ENCODE measurements at regions not wholly inside any gene's neighbourhood (a gene's known extent, or its start where the extent isn't known, plus 50 kb on each side); places are given as distances from the start of the nearest gene placed in this dataset.

GRCh38 chr6:135567375-135568083, 70.0 kb upstream of the AHI1 start:
- no peak for DNase-seq (ENCODE audit: low spot score)
- H3K27me3 ChIP-seq (ENCODE audit: control insufficient read depth in 3 of 3, insufficient read depth in 3 of 3, low read depth in 1 of 3, low read length in 3 of 3): no peaks in the 10 kb centered on the region
- no peaks in the 10 kb centered on the region for H3K4me1 ChIP-seq (ENCODE audit: control insufficient read depth in 2 of 2, insufficient read depth in 1 of 2, low read depth in 1 of 2, low read length in 2 of 2)
- H3K79me1 ChIP-seq (ENCODE audit: low read depth, low read length): no peaks in the 10 kb centered on the region
- no peak overlapping the region for H3K4me3 ChIP-seq (ENCODE audit: low read length in 2 of 2)
- H2AK5ac ChIP-seq (ENCODE audit: low read depth, low read length): no peak overlapping the region
- no peak overlapping the region for H2BK12ac ChIP-seq (ENCODE audit: low read length)
- H3K27ac ChIP-seq (replicated peaks; ENCODE audit: low read length): no peak overlapping the region
- no peak overlapping the region for H3K18ac ChIP-seq (ENCODE audit: low read length)
- H2BK5ac ChIP-seq (ENCODE audit: low read length): no peak overlapping the region
- H2AFZ ChIP-seq (ENCODE audit: low read length): no peak overlapping the region
- H3K36me3 ChIP-seq (replicated peaks in 1 of 2; ENCODE audit: control insufficient read depth in 2 of 2, insufficient read depth in 2 of 2, low read length in 2 of 2): no peaks in the 10 kb centered on the region
- no peak overlapping the region for H2BK15ac ChIP-seq (ENCODE audit: low read length)
- H3K23ac ChIP-seq (ENCODE audit: low read depth, low read length, poor library complexity): no peak overlapping the region
- H4K8ac ChIP-seq (ENCODE audit: low read depth, low read length): no peak overlapping the region
- H3K9ac ChIP-seq (ENCODE audit: low read depth, low read length, poor library complexity): no peak overlapping the region
- H3K14ac ChIP-seq (ENCODE audit: low read length): no peak overlapping the region
- no peak overlapping the region for H2BK120ac ChIP-seq (ENCODE audit: low read depth, low read length)
- H3K4me2 ChIP-seq (ENCODE audit: insufficient read depth, low read length, poor library complexity, severe bottlenecking): no peak overlapping the region
- H3K4ac ChIP-seq (ENCODE audit: low read length): no peak overlapping the region
- no peak overlapping the region for H4K91ac ChIP-seq (ENCODE audit: low read depth, low read length, poor library complexity)
- WGBS, 2 donors (ENCODE audit: extremely low coverage in 2 of 2, insufficient read length in 2 of 2, insufficient replicate concordance in 1 of 2): no CpG with 5 or more reads among the region's 2 CpGs
- H3K9me3 ChIP-seq (replicated peaks in 1 of 2; ENCODE audit: control insufficient read depth in 2 of 2, insufficient read depth in 1 of 2, low read depth in 1 of 2, low read length in 2 of 2): no peaks in the 10 kb centered on the region

GRCh38 chr6:135568379-135568778, 70.8 kb upstream of the AHI1 start:
- no peak overlapping the region for H3K4me2 ChIP-seq (ENCODE audit: insufficient read depth, low read length, poor library complexity, severe bottlenecking)
- no CpG with 5 or more reads among the region's 3 CpGs for WGBS, 2 donors (ENCODE audit: extremely low coverage in 2 of 2, insufficient read length in 2 of 2, insufficient replicate concordance in 1 of 2)
- H3K36me3 ChIP-seq (replicated peaks in 1 of 2; ENCODE audit: control insufficient read depth in 2 of 2, insufficient read depth in 2 of 2, low read length in 2 of 2): no peaks in the 10 kb centered on the region
- no peaks in the 10 kb centered on the region for H3K4me1 ChIP-seq (ENCODE audit: control insufficient read depth in 2 of 2, insufficient read depth in 1 of 2, low read depth in 1 of 2, low read length in 2 of 2)
- H2BK12ac ChIP-seq (ENCODE audit: low read length): no peak overlapping the region
- H3K4ac ChIP-seq (ENCODE audit: low read length): no peak overlapping the region
- no peaks in the 10 kb centered on the region for H3K9me3 ChIP-seq (replicated peaks in 1 of 2; ENCODE audit: control insufficient read depth in 2 of 2, insufficient read depth in 1 of 2, low read depth in 1 of 2, low read length in 2 of 2)
- no peak overlapping the region for H2BK5ac ChIP-seq (ENCODE audit: low read length)
- no peaks in the 10 kb centered on the region for H3K79me1 ChIP-seq (ENCODE audit: low read depth, low read length)
- no peak for DNase-seq (ENCODE audit: low spot score)
- H3K27ac ChIP-seq (replicated peaks; ENCODE audit: low read length): no peak overlapping the region
- no peak overlapping the region for H3K14ac ChIP-seq (ENCODE audit: low read length)
- no peak overlapping the region for H4K91ac ChIP-seq (ENCODE audit: low read depth, low read length, poor library complexity)
- H4K8ac ChIP-seq (ENCODE audit: low read depth, low read length): no peak overlapping the region
- H3K27me3 ChIP-seq (ENCODE audit: control insufficient read depth in 3 of 3, insufficient read depth in 3 of 3, low read depth in 1 of 3, low read length in 3 of 3): no peaks in the 10 kb centered on the region
- H3K23ac ChIP-seq (ENCODE audit: low read depth, low read length, poor library complexity): no peak overlapping the region
- H3K4me3 ChIP-seq (ENCODE audit: low read length in 2 of 2): no peak overlapping the region
- H3K18ac ChIP-seq (ENCODE audit: low read length): no peak overlapping the region
- H2BK15ac ChIP-seq (ENCODE audit: low read length): no peak overlapping the region
- H3K9ac ChIP-seq (ENCODE audit: low read depth, low read length, poor library complexity): no peak overlapping the region
- H2AK5ac ChIP-seq (ENCODE audit: low read depth, low read length): no peak overlapping the region
- H2AFZ ChIP-seq (ENCODE audit: low read length): no peak overlapping the region
- no peak overlapping the region for H2BK120ac ChIP-seq (ENCODE audit: low read depth, low read length)

- Histone ChIP-seq H3K4ac (ENCODE audit: low read length) (no peak overlapping the region), H2BK12ac (ENCODE audit: low read length) (no peak overlapping the region), H3K23ac (ENCODE audit: low read depth, low read length, poor library complexity) (no peak overlapping the region), H3K4me2 (ENCODE audit: insufficient read depth, low read length, poor library complexity, severe bottlenecking) (no peak overlapping the region), H3K79me1 (ENCODE audit: low read depth, low read length) (no peaks in the 10 kb centered on the region), H3K4me1 (ENCODE audit: control insufficient read depth in 2 of 2, insufficient read depth in 1 of 2, low read depth in 1 of 2, low read length in 2 of 2) (no peaks in the 10 kb centered on the region), H2AK5ac (ENCODE audit: low read depth, low read length) (no peak overlapping the region), H3K14ac (ENCODE audit: low read length) (no peak overlapping the region), H3K9me3 (replicated peaks in 1 of 2; ENCODE audit: control insufficient read depth in 2 of 2, insufficient read depth in 1 of 2, low read depth in 1 of 2, low read length in 2 of 2) (no peaks in the 10 kb centered on the region), H3K9ac (ENCODE audit: low read depth, low read length, poor library complexity) (no peak overlapping the region), H4K91ac (ENCODE audit: low read depth, low read length, poor library complexity) (no peak overlapping the region), H3K27me3 (ENCODE audit: control insufficient read depth in 3 of 3, insufficient read depth in 3 of 3, low read depth in 1 of 3, low read length in 3 of 3) (no peaks in the 10 kb centered on the region), H3K18ac (ENCODE audit: low read length) (no peak overlapping the region), H3K27ac (replicated peaks; ENCODE audit: low read length) (no peak overlapping the region), H2BK15ac (ENCODE audit: low read length) (no peak overlapping the region), H2AFZ (ENCODE audit: low read length) (no peak overlapping the region), H3K36me3 (replicated peaks in 1 of 2; ENCODE audit: control insufficient read depth in 2 of 2, insufficient read depth in 2 of 2, low read length in 2 of 2) (no peaks in the 10 kb centered on the region), H3K4me3 (ENCODE audit: low read length in 2 of 2) (no peak overlapping the region), H4K8ac (ENCODE audit: low read depth, low read length) (no peak overlapping the region), H2BK5ac (ENCODE audit: low read length) (no peak overlapping the region), H2BK120ac (ENCODE audit: low read depth, low read length) (no peak overlapping the region)
- no CpG with 5 or more reads among the region's 1 CpG for WGBS, 2 donors (ENCODE audit: extremely low coverage in 2 of 2, insufficient read length in 2 of 2, insufficient replicate concordance in 1 of 2)
- DNase-seq (ENCODE audit: low spot score): no peak
Measured at GRCh38 chr6:135572051-135572450, 74.5 kb upstream of the AHI1 start.

- Histone ChIP-seq H4K91ac (ENCODE audit: low read depth, low read length, poor library complexity) (no peak overlapping the region), H3K23ac (ENCODE audit: low read depth, low read length, poor library complexity) (no peak overlapping the region), H3K36me3 (replicated peaks in 1 of 2; ENCODE audit: control insufficient read depth in 2 of 2, insufficient read depth in 2 of 2, low read length in 2 of 2) (no peaks in the 10 kb centered on the region), H2BK15ac (ENCODE audit: low read length) (no peak overlapping the region), H2BK12ac (ENCODE audit: low read length) (no peak overlapping the region), H3K27me3 (ENCODE audit: control insufficient read depth in 3 of 3, insufficient read depth in 3 of 3, low read depth in 1 of 3, low read length in 3 of 3) (no peaks in the 10 kb centered on the region), H2AFZ (ENCODE audit: low read length) (no peak overlapping the region), H3K14ac (ENCODE audit: low read length) (no peak overlapping the region), H3K4me2 (ENCODE audit: insufficient read depth, low read length, poor library complexity, severe bottlenecking) (no peak overlapping the region), H2BK120ac (ENCODE audit: low read depth, low read length) (no peak overlapping the region), H4K8ac (ENCODE audit: low read depth, low read length) (no peak overlapping the region), H3K9me3 (replicated peaks in 1 of 2; ENCODE audit: control insufficient read depth in 2 of 2, insufficient read depth in 1 of 2, low read depth in 1 of 2, low read length in 2 of 2) (no peaks in the 10 kb centered on the region), H3K18ac (ENCODE audit: low read length) (no peak overlapping the region), H3K4ac (ENCODE audit: low read length) (no peak overlapping the region), H2BK5ac (ENCODE audit: low read length) (no peak overlapping the region), H3K27ac (replicated peaks; ENCODE audit: low read length) (no peak overlapping the region), H3K9ac (ENCODE audit: low read depth, low read length, poor library complexity) (no peak overlapping the region), H3K79me1 (ENCODE audit: low read depth, low read length) (no peaks in the 10 kb centered on the region), H2AK5ac (ENCODE audit: low read depth, low read length) (no peak overlapping the region), H3K4me3 (ENCODE audit: low read length in 2 of 2) (no peak overlapping the region), H3K4me1 (ENCODE audit: control insufficient read depth in 2 of 2, insufficient read depth in 1 of 2, low read depth in 1 of 2, low read length in 2 of 2) (no peaks in the 10 kb centered on the region)
- no peak for DNase-seq (ENCODE audit: low spot score)
- WGBS, 2 donors (ENCODE audit: extremely low coverage in 2 of 2, insufficient read length in 2 of 2, insufficient replicate concordance in 1 of 2): no CpG with 5 or more reads among the region's 3 CpGs
Measured at GRCh38 chr6:135575629-135576028, 78.1 kb upstream of the AHI1 start.
